ENCODE measurements at regions not wholly inside any gene's neighbourhood (a gene's known extent, or its start where the extent isn't known, plus 50 kb on each side); places are given as distances from the start of the nearest gene placed in this dataset.

DNA sequence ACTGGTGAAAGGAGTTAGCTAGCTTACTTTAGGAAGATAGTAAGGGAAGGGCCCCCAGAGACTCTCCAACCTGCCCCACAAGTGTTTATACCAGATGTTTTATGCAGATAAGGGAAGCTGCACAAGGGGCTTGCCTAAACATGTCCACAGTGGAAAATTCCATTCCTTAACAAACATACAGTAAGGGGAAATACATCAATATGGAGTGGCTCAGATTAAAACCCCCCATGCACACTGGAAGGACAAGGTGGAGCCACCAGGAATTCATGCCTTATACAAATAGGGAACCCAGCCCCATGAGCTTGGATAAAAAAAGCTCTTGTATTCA is 106.3 kb upstream of the GPBP1 start (continued):
- TF ChIP-seq, protein P1, sequence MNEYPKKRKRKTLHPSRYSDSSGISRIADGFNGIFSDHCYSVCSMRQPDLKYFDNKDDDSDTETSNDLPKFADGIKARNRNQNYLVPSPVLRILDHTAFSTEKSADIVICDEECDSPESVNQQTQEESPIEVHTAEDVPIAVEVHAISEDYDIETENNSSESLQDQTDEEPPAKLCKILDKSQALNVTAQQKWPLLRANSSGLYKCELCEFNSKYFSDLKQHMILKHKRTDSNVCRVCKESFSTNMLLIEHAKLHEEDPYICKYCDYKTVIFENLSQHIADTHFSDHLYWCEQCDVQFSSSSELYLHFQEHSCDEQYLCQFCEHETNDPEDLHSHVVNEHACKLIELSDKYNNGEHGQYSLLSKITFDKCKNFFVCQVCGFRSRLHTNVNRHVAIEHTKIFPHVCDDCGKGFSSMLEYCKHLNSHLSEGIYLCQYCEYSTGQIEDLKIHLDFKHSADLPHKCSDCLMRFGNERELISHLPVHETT (CRISPR knock-in tag; conservative IDR thresholded peaks at IDR 0.05 in 1 of 2, IDR thresholded peaks at IDR 0.05 in 1 of 2) = no peak
- no peak for TF ChIP-seq HNRNPH1 (optimal IDR thresholded peaks at IDR 0.05; ENCODE audit: low read depth, low read length)
- no peak for TF ChIP-seq ZNF316 (IDR thresholded peaks at IDR 0.05)
- TF ChIP-seq, protein P2, sequence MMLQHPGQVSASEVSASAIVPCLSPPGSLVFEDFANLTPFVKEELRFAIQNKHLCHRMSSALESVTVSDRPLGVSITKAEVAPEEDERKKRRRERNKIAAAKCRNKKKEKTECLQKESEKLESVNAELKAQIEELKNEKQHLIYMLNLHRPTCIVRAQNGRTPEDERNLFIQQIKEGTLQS (IDR thresholded peaks at IDR 0.05) = no peak
- TF ChIP-seq, protein P2 (CRISPR knock-in tag; conservative IDR thresholded peaks at IDR 0.05) = no peak
- no peak for TF ChIP-seq SREBF1 (IDR thresholded peaks at IDR 0.05; ENCODE audit: borderline replicate concordance, low read depth, low read length)
- TF ChIP-seq HMGN3 (IDR thresholded peaks at IDR 0.05; ENCODE audit: borderline replicate concordance, extremely low read depth, insufficient read length, low read depth, low read length) = no peak
- TF ChIP-seq, protein P3, sequence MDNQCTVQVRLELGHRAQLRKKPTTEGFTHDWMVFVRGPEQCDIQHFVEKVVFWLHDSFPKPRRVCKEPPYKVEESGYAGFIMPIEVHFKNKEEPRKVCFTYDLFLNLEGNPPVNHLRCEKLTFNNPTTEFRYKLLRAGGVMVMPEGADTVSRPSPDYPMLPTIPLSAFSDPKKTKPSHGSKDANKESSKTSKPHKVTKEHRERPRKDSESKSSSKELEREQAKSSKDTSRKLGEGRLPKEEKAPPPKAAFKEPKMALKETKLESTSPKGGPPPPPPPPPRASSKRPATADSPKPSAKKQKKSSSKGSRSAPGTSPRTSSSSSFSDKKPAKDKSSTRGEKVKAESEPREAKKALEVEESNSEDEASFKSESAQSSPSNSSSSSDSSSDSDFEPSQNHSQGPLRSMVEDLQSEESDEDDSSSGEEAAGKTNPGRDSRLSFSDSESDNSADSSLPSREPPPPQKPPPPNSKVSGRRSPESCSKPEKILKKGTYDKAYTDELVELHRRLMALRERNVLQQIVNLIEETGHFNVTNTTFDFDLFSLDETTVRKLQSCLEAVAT (IDR thresholded peaks at IDR 0.05) = no peak
- TF ChIP-seq MYBL2 (IDR thresholded peaks at IDR 0.05; ENCODE audit: low read depth) = no peak
- no peak for TF ChIP-seq MYBL2 (CRISPR knock-in tag; IDR thresholded peaks at IDR 0.05; ENCODE audit: borderline replicate concordance)
- TF ChIP-seq ZNF146 (CRISPR knock-in tag; IDR thresholded peaks at IDR 0.05; ENCODE audit: unreplicated experiment) = no peak
- no peak for TF ChIP-seq ZNF75A (CRISPR knock-in tag; IDR thresholded peaks at IDR 0.05)
- no peak for TF ChIP-seq ARHGAP35 (IDR thresholded peaks at IDR 0.05; ENCODE audit: partially characterized antibody)
- TF ChIP-seq MTA1 (IDR thresholded peaks at IDR 0.05; ENCODE audit: borderline replicate concordance) = no peak
- TF ChIP-seq, protein P4, sequence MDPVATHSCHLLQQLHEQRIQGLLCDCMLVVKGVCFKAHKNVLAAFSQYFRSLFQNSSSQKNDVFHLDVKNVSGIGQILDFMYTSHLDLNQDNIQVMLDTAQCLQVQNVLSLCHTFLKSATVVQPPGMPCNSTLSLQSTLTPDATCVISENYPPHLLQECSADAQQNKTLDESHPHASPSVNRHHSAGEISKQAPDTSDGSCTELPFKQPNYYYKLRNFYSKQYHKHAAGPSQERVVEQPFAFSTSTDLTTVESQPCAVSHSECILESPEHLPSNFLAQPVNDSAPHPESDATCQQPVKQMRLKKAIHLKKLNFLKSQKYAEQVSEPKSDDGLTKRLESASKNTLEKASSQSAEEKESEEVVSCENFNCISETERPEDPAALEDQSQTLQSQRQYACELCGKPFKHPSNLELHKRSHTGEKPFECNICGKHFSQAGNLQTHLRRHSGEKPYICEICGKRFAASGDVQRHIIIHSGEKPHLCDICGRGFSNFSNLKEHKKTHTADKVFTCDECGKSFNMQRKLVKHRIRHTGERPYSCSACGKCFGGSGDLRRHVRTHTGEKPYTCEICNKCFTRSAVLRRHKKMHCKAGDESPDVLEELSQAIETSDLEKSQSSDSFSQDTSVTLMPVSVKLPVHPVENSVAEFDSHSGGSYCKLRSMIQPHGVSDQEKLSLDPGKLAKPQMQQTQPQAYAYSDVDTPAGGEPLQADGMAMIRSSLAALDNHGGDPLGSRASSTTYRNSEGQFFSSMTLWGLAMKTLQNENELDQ (CRISPR knock-in tag; IDR thresholded peaks at IDR 0.05; ENCODE audit: borderline replicate concordance) = no peak
- no peak for TF ChIP-seq TCFL5 (CRISPR knock-in tag; conservative IDR thresholded peaks at IDR 0.05)
- no peak for TF ChIP-seq ATF1 (CRISPR knock-in tag; IDR thresholded peaks at IDR 0.05)
- no peak for TF ChIP-seq ATF1 (tag; IDR thresholded peaks at IDR 0.05)
- TF ChIP-seq KAT8 (IDR thresholded peaks at IDR 0.05; ENCODE audit: low read depth) = no peak
- peak; percentile 68 for TF ChIP-seq TEAD4 (IDR thresholded peaks at IDR 0.05; ENCODE audit: low read length)
- no peak for TF ChIP-seq TEAD4 (CRISPR knock-in tag; IDR thresholded peaks at IDR 0.05; ENCODE audit: borderline replicate concordance)
- TF ChIP-seq, protein P5, sequence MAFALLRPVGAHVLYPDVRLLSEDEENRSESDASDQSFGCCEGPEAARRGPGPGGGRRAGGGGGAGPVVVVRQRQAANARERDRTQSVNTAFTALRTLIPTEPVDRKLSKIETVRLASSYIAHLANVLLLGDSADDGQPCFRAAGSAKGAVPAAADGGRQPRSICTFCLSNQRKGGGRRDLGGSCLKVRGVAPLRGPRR (CRISPR knock-in tag; IDR thresholded peaks at IDR 0.05) = no peak
- TF ChIP-seq JUN (IDR thresholded peaks at IDR 0.05; ENCODE audit: borderline replicate concordance, low read depth, low read length) = no peak
- TF ChIP-seq JUN (CRISPR knock-in tag; IDR thresholded peaks at IDR 0.05; ENCODE audit: borderline replicate concordance) = no peak
- no peak for TF ChIP-seq BRD9 (IDR thresholded peaks at IDR 0.05; ENCODE audit: low read depth, partially characterized antibody)
- TF ChIP-seq RFX5 (IDR thresholded peaks at IDR 0.05; ENCODE audit: low read depth, low read length) = no peak
